Spleen (tissue), 7 donors: ENCODE measurements at regions not wholly inside any gene's neighbourhood (a gene's known extent, or its start where the extent isn't known, plus 50 kb on each side); places are given as distances from the start of the nearest gene placed in this dataset.

Source experiments
- POLR2A ChIP-seq, 3 donors: fragments of 450-650 bp; IDR thresholded peaks; one replicate each; pipeline ENCODE4 v1.5.1; 2017; ENCODE audit warnings: antibody characterized with exemption in 3 of 3, mild to moderate bottlenecking in 1 of 3
- TF ChIP-seq, protein P1 (sequence below), 11 experiments: fragments of 200-600 bp in 7 of 11; fragments of 450-650 bp in 4 of 11; sonication (generic) in 4 of 11; IDR thresholded peaks in 8 of 11; conservative IDR thresholded peaks in 3 of 11; 1 replicate in 7 of 11; 2 replicates in 4 of 11; pipeline versions ENCODE4 v1.4.0 to v1.8.0; 2016 to 2021; ENCODE audit warnings: antibody characterized with exemption in 11 of 11, inconsistent platforms in 4 of 11, mild to moderate bottlenecking in 1 of 11
- donor health status: DM: no; HTN: no; CAD: no; lungs with moderate emphysema.
- donor health status: DM: no; HTN: no; CAD: no.
- donor health status: DM: no; HTN: no; CAD: no.

DNA sequence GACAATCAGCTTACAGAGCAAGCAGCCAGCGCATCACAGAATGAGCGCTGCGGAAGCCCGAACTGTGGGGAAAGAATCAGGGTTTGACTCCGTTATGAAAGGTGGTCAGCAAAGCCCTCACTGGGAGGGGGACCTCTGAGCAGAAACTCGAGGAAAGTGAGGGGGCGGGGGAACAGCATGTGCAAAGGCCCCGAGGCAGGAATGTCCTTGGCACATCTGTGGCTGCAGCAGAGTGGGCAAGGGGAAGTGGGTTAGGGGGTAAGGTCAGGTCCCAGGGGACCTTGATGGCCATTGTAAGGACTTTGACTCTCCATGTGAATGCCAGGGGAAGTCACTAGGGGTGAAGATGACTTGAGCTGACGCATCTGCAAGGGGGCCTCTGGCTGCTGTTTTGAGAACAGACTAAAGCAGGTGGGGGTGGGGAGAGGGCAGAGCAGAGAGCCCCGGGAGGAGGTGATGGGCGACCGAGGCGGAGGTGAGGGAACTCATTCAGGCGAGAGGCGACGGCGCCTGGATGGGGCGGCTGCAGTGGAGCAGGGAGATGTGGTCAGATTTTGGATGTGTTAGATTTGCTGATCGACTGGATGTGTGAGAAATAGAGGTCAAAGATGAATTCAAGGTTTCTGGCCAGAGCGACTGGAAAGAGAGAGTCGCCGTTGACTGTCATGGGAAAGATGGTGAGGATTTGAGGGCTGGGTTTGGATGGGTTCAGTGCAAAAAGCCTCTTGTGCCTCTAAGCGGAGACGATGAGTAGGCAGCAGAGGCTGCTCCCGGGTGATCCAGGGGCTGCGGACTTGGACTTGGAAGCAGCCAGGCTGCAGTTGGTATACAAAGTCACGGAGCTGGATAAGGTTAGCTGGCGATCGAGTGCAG lies 108.0 kb upstream of the ZBTB40 start:
- TF ChIP-seq, protein P1, sequence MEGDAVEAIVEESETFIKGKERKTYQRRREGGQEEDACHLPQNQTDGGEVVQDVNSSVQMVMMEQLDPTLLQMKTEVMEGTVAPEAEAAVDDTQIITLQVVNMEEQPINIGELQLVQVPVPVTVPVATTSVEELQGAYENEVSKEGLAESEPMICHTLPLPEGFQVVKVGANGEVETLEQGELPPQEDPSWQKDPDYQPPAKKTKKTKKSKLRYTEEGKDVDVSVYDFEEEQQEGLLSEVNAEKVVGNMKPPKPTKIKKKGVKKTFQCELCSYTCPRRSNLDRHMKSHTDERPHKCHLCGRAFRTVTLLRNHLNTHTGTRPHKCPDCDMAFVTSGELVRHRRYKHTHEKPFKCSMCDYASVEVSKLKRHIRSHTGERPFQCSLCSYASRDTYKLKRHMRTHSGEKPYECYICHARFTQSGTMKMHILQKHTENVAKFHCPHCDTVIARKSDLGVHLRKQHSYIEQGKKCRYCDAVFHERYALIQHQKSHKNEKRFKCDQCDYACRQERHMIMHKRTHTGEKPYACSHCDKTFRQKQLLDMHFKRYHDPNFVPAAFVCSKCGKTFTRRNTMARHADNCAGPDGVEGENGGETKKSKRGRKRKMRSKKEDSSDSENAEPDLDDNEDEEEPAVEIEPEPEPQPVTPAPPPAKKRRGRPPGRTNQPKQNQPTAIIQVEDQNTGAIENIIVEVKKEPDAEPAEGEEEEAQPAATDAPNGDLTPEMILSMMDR (IDR thresholded peaks at IDR 0.05 in 8 of 11, conservative IDR thresholded peaks at IDR 0.05 in 3 of 11) = no peak
- TF ChIP-seq POLR2A (IDR thresholded peaks at IDR 0.05) = no peak
